Mesenchymal stem cell (in vitro differentiated cells and primary cell): ENCODE measurements at regions not wholly inside any gene's neighbourhood (a gene's known extent, or its start where the extent isn't known, plus 50 kb on each side); places are given as distances from the start of the nearest gene placed in this dataset.

ENCODE experiments used
- DNase-seq: peaks from one replicate; pipeline ENCODE4 v3.0.0-alpha.2; 2013
- H2AFZ ChIP-seq: one replicate; pipeline ENCODE4 v1.6.1; 2013; ENCODE audit warnings: low read depth, mild to moderate bottlenecking, control low read depth, inconsistent platforms, low read length, moderate library complexity
- H2AK5ac ChIP-seq: 2 replicates; pipeline ENCODE4 v1.6.1; 2013; ENCODE audit warnings: low read length, moderate library complexity, mild to moderate bottlenecking, inconsistent platforms; ENCODE audit not compliant: severe bottlenecking
- H2BK120ac ChIP-seq: one replicate; pipeline ENCODE4 v1.6.1; 2013; ENCODE audit warnings: low read depth, mild to moderate bottlenecking, inconsistent platforms, low read length, moderate library complexity
- H2BK12ac ChIP-seq, 2 experiments: one replicate each; pipeline ENCODE4 v1.6.1; 2013; ENCODE audit warnings: inconsistent platforms in 2 of 2, low read length in 2 of 2, mild to moderate bottlenecking in 2 of 2, moderate library complexity in 2 of 2, control low read depth in 1 of 2
- H2BK15ac ChIP-seq: one replicate; pipeline ENCODE4 v1.6.1; 2013; ENCODE audit warnings: mild to moderate bottlenecking, low read depth, inconsistent platforms; ENCODE audit not compliant: poor library complexity, severe bottlenecking
- H2BK5ac ChIP-seq: 2 replicates; pipeline ENCODE4 v1.6.1; 2013; ENCODE audit warnings: low read depth, mild to moderate bottlenecking, low read length, control low read depth, inconsistent platforms; ENCODE audit not compliant: poor library complexity, severe bottlenecking
- H3K14ac ChIP-seq, 2 experiments: one replicate each; pipeline ENCODE4 v1.6.1; 2013; ENCODE audit warnings: inconsistent platforms in 2 of 2, low read length in 2 of 2, control low read depth in 1 of 2, mild to moderate bottlenecking in 1 of 2, moderate library complexity in 1 of 2
- H3K18ac ChIP-seq, 2 experiments: one replicate each; pipeline ENCODE4 v1.6.1; 2013; ENCODE audit warnings: inconsistent platforms in 2 of 2, low read length in 2 of 2, control low read depth in 1 of 2, low read depth in 1 of 2, mild to moderate bottlenecking in 1 of 2
- H3K23ac ChIP-seq, 2 experiments: one replicate each; pipeline ENCODE4 v1.6.1; 2013; ENCODE audit warnings: inconsistent platforms in 2 of 2, low read length in 2 of 2, mild to moderate bottlenecking in 2 of 2, moderate library complexity in 2 of 2, control low read depth in 1 of 2
- H3K27ac ChIP-seq: 2 replicates; pipeline ENCODE4 v1.5.1; 2013; ENCODE audit warnings: mild to moderate bottlenecking, moderate library complexity, low read length, control low read depth, inconsistent platforms; ENCODE audit not compliant: poor library complexity, severe bottlenecking
- H3K27me3 ChIP-seq, 2 experiments: 2 replicates each; pipeline versions ENCODE4 v1.6.1 to v1.7.0; 2013; ENCODE audit warnings: low read length in 2 of 2, mild to moderate bottlenecking in 2 of 2, moderate library complexity in 2 of 2, control low read depth in 1 of 2, inconsistent platforms in 1 of 2; ENCODE audit not compliant: control insufficient read depth in 1 of 2, insufficient read depth in 1 of 2
- H3K36me3 ChIP-seq, 2 experiments: 2 replicates each; pipeline versions ENCODE4 v1.6.1 to v1.7.0; 2013; ENCODE audit warnings: low read length in 2 of 2, control low read depth in 1 of 2, inconsistent platforms in 1 of 2, low read depth in 1 of 2, mild to moderate bottlenecking in 1 of 2; ENCODE audit not compliant: insufficient read depth in 2 of 2, control insufficient read depth in 1 of 2
- H3K4ac ChIP-seq, 2 experiments: one replicate each; pipeline ENCODE4 v1.6.1; 2013; ENCODE audit warnings: inconsistent platforms in 2 of 2, low read length in 2 of 2, mild to moderate bottlenecking in 2 of 2, moderate library complexity in 2 of 2, control low read depth in 1 of 2, low read depth in 1 of 2
- H3K4me1 ChIP-seq: 2 replicates; pipeline ENCODE4 v1.6.1; 2013; ENCODE audit warnings: low read depth, low read length, control low read depth; ENCODE audit not compliant: control insufficient read depth, insufficient read depth
- H3K4me2 ChIP-seq: 2 replicates; pipeline ENCODE4 v1.6.1; 2013; ENCODE audit warnings: low read length, mild to moderate bottlenecking, inconsistent platforms; ENCODE audit not compliant: poor library complexity, severe bottlenecking
- H3K4me3 ChIP-seq, 2 experiments: 2 replicates each; pipeline versions ENCODE4 v1.5.1 to v1.7.0; 2013; ENCODE audit warnings: low read length in 2 of 2, mild to moderate bottlenecking in 2 of 2, control low read depth in 1 of 2, low read depth in 1 of 2; ENCODE audit not compliant: insufficient read depth in 1 of 2
- H3K79me1 ChIP-seq: replicated peaks from 2 replicates; pipeline ENCODE4 v1.6.1; 2013; ENCODE audit warnings: mild to moderate bottlenecking, control low read depth, low read length, inconsistent platforms; ENCODE audit not compliant: poor library complexity, severe bottlenecking
- H3K9ac ChIP-seq: 2 replicates; pipeline ENCODE4 v1.7.0; 2013; ENCODE audit warnings: mild to moderate bottlenecking, low read length, moderate library complexity
- H3K9me3 ChIP-seq: 2 replicates; pipeline ENCODE4 v1.7.0; 2013; ENCODE audit warnings: mild to moderate bottlenecking, low read length; ENCODE audit not compliant: control insufficient read depth
- H4K8ac ChIP-seq: one replicate; pipeline ENCODE4 v1.6.1; 2013; ENCODE audit warnings: inconsistent platforms, mild to moderate bottlenecking, low read length, moderate library complexity
- H4K91ac ChIP-seq: one replicate; pipeline ENCODE4 v1.6.1; 2013; ENCODE audit warnings: mild to moderate bottlenecking, low read length, inconsistent platforms
- WGBS: methylation state at CpG from one replicate; pipeline ENCODE4 v1.1.7; 2013; ENCODE audit warnings: mixed read lengths; 5-methylcytosine and 5-hydroxymethylcytosine counted together

GRCh38 chr18:8463791-8464190, 145.4 kb upstream of the RAB12 start:
- Histone ChIP-seq H3K4me1 (peaks cover 2% of the 10 kb centered on the region), H2AK5ac (no peak overlapping the region), H3K14ac (no peak overlapping the region), H4K91ac (no peak overlapping the region), H3K23ac (no peak overlapping the region), H3K4ac (no peak overlapping the region), H3K79me1 (no peaks in the 10 kb centered on the region), H2BK12ac (no peak overlapping the region), H2BK120ac (no peak overlapping the region), H3K9ac (no peak overlapping the region), H2BK5ac (no peak overlapping the region), H3K27me3 (peaks cover 18 to 21% of the 10 kb centered on the region in 2 experiments), H2AFZ (no peak overlapping the region), H3K4me2 (no peak overlapping the region), H3K27ac (no peak overlapping the region), H3K18ac (no peak overlapping the region), H2BK15ac (no peak overlapping the region), H3K4me3 (no peak overlapping the region), H4K8ac (no peak overlapping the region), H3K36me3 (no peaks in the 10 kb centered on the region), H3K9me3 (no peaks in the 10 kb centered on the region)
- DNase-seq: no peak
- 81% methylated on average over 3 of the region's 3 CpGs for WGBS

- H2AK5ac ChIP-seq: no peak overlapping the region
- no peaks in the 10 kb centered on the region for H3K79me1 ChIP-seq
- H4K8ac ChIP-seq: no peak overlapping the region
- no peak overlapping the region for H3K4me3 ChIP-seq
- no peaks in the 10 kb centered on the region for H3K9me3 ChIP-seq
- no peaks in the 10 kb centered on the region for H3K36me3 ChIP-seq
- no peak overlapping the region for H3K27ac ChIP-seq
- no peak for DNase-seq
- H3K18ac ChIP-seq: no peak overlapping the region
- no peak overlapping the region for H3K9ac ChIP-seq
- H3K14ac ChIP-seq: no peak overlapping the region
- no peak overlapping the region for H2BK15ac ChIP-seq
- no peak overlapping the region for H3K4me2 ChIP-seq
- no peak overlapping the region for H3K23ac ChIP-seq
- no peak overlapping the region for H3K4ac ChIP-seq
- H3K27me3 ChIP-seq: peaks cover 0 to 11% of the 10 kb centered on the region in 2 experiments
- no peak overlapping the region for H2BK120ac ChIP-seq
- H2AFZ ChIP-seq: no peak overlapping the region
- peaks cover 2% of the 10 kb centered on the region for H3K4me1 ChIP-seq
- H4K91ac ChIP-seq: no peak overlapping the region
- WGBS: 89% methylated on average over 8 of the region's 8 CpGs
- H2BK12ac ChIP-seq: no peak overlapping the region
- no peak overlapping the region for H2BK5ac ChIP-seq
Measured at GRCh38 chr18:8468191-8468590, 141.0 kb upstream of the RAB12 start.

GRCh38 chr18:8468921-8469335, 140.3 kb upstream of the RAB12 start:
- Histone ChIP-seq H3K36me3 (no peaks in the 10 kb centered on the region), H3K18ac (no peak overlapping the region), H4K8ac (no peak overlapping the region), H3K9ac (peak overlapping the region; percentile 41), H3K27me3 (peaks cover 4 to 18% of the 10 kb centered on the region in 2 experiments), H2BK120ac (no peak overlapping the region), H3K79me1 (no peaks in the 10 kb centered on the region), H2BK15ac (no peak overlapping the region), H3K9me3 (no peaks in the 10 kb centered on the region), H2AK5ac (no peak overlapping the region), H3K27ac (no peak overlapping the region), H2BK12ac (no peak overlapping the region), H2BK5ac (no peak overlapping the region), H3K4me1 (peaks cover 2% of the 10 kb centered on the region), H3K4me3 (peak overlapping the region in 1 of 2 experiments; percentile 32), H3K23ac (no peak overlapping the region), H2AFZ (no peak overlapping the region), H4K91ac (no peak overlapping the region), H3K4me2 (no peak overlapping the region), H3K14ac (no peak overlapping the region), H3K4ac (no peak overlapping the region)
- 61% methylated on average over 9 of the region's 9 CpGs for WGBS
- DNase-seq: no peak

GRCh38 chr18:8469544-8470130, 139.6 kb upstream of the RAB12 start:
- Histone ChIP-seq H3K9ac (peak overlapping the region; percentile 41), H2BK120ac (no peak overlapping the region), H3K4me1 (peaks cover 2% of the 10 kb centered on the region), H3K4ac (no peak overlapping the region), H3K14ac (no peak overlapping the region), H3K36me3 (no peaks in the 10 kb centered on the region), H3K27me3 (peaks cover 4 to 21% of the 10 kb centered on the region in 2 experiments), H2BK12ac (no peak overlapping the region), H2BK5ac (no peak overlapping the region), H2AFZ (no peak overlapping the region), H3K79me1 (no peaks in the 10 kb centered on the region), H4K91ac (no peak overlapping the region), H3K18ac (no peak overlapping the region), H3K4me2 (no peak overlapping the region), H4K8ac (no peak overlapping the region), H3K4me3 (peak overlapping the region in 1 of 2 experiments; percentile 32), H3K27ac (no peak overlapping the region), H2BK15ac (no peak overlapping the region), H3K23ac (no peak overlapping the region), H2AK5ac (no peak overlapping the region), H3K9me3 (no peaks in the 10 kb centered on the region)
- DNase-seq: no peak
- WGBS: 85% methylated on average over 6 of the region's 6 CpGs
